ENCODE measurements at regions not wholly inside any gene's neighbourhood (a gene's known extent, or its start where the extent isn't known, plus 50 kb on each side); places are given as distances from the start of the nearest gene placed in this dataset.

- 79 to 93% (median 86%) methylated on average over 4 to 5 of the region's 5 CpGs for WGBS, 5 donors
- H3K27ac ChIP-seq = no peak overlapping the region
- no peak overlapping the region for H3K4me3 ChIP-seq
Observed at GRCh38 chr20:19025430-19026120, 186.9 kb upstream of the SLC24A3 start.

GRCh38 chr20:19026121-19026878 is 186.1 kb upstream of the SLC24A3 start:
- TF ChIP-seq CTCF (IDR thresholded peaks at IDR 0.05 in 8 of 11, conservative IDR thresholded peaks at IDR 0.05 in 3 of 11) (no peak), POLR2AphosphoS5 (IDR thresholded peaks at IDR 0.05) (no peak), POLR2A (IDR thresholded peaks at IDR 0.05) (no peak)
- Histone ChIP-seq H3K4me1 (no peaks in the 10 kb centered on the region), H3K9me3 (peaks cover 0 to 8% (median 4%) of the 10 kb centered on the region in 8 donors), H3K27ac (no peak overlapping the region), H3K36me3 (no peaks in the 10 kb centered on the region), H3K27me3 (replicated peaks in 1 of 7) (peaks cover 0 to 13% (median 0%) of the 10 kb centered on the region in 7 donors), H3K4me3 (no peak overlapping the region)
- no peak for DNase-seq
- WGBS, 5 donors = 64 to 87% (median 72%) methylated on average over 12 to 13 of the region's 13 CpGs
- intact Hi-C loops (cut with DNase I; ENCODE audit: low total_unique reads) = no loop called here

More at GRCh38 chr20:19025430-19026120, 186.9 kb upstream of the SLC24A3 start:
- Histone ChIP-seq H3K4me1 (no peaks in the 10 kb centered on the region), H3K36me3 (no peaks in the 10 kb centered on the region), H3K9me3 (peaks cover 0 to 11% (median 5%) of the 10 kb centered on the region in 8 donors), H3K27me3 (replicated peaks in 1 of 7) (peaks cover 0 to 13% (median 0%) of the 10 kb centered on the region in 7 donors)
- intact Hi-C loops (cut with DNase I; ENCODE audit: low total_unique reads) = no loop called here
- no peak for DNase-seq
- no peak for TF ChIP-seq POLR2AphosphoS5 (IDR thresholded peaks at IDR 0.05)
- TF ChIP-seq CTCF (IDR thresholded peaks at IDR 0.05 in 8 of 11, conservative IDR thresholded peaks at IDR 0.05 in 3 of 11) = no peak
- TF ChIP-seq POLR2A (IDR thresholded peaks at IDR 0.05) = no peak

- Histone ChIP-seq H3K9me3 (peaks cover 0 to 8% (median 4%) of the 10 kb centered on the region in 8 donors), H3K36me3 (no peaks in the 10 kb centered on the region), H3K4me1 (no peaks in the 10 kb centered on the region), H3K27ac (no peak overlapping the region), H3K27me3 (replicated peaks in 1 of 7) (peaks cover 0 to 13% (median 0%) of the 10 kb centered on the region in 7 donors), H3K4me3 (no peak overlapping the region)
- TF ChIP-seq POLR2A (IDR thresholded peaks at IDR 0.05) (no peak), POLR2AphosphoS5 (IDR thresholded peaks at IDR 0.05) (no peak), CTCF (IDR thresholded peaks at IDR 0.05 in 8 of 11, conservative IDR thresholded peaks at IDR 0.05 in 3 of 11) (no peak)
- DNase-seq = no peak
- WGBS, 5 donors = 78 to 86% (median 83%) methylated on average over 11 of the region's 11 CpGs
- intact Hi-C loops (cut with DNase I; ENCODE audit: low total_unique reads) = no loop called here
Observed at GRCh38 chr20:19026901-19027644, 185.4 kb upstream of the SLC24A3 start.
